Endometrium (tissue), 2 donors: ENCODE measurements at regions not wholly inside any gene's neighbourhood (a gene's known extent, or its start where the extent isn't known, plus 50 kb on each side); places are given as distances from the start of the nearest gene placed in this dataset.

ENCODE experiments used
- FAIRE-seq: peaks from 2 replicates; lab custom pipeline; 2012; peaks lifted over from hg19 to GRCh38; lab: Jason Lieb, UNC
- donor health status: control.
- donor health status: control.

- FAIRE-seq = no peak
Observed at GRCh38 chr1:30198795-30199403, 524.5 kb downstream of the MATN1 start.

- FAIRE-seq = no peak
Observed at GRCh38 chr1:30198451-30198760, 525.0 kb downstream of the MATN1 start.

GRCh38 chr1:30197639-30198450 is 525.5 kb downstream of the MATN1 start:
- peak; percentile 83 for FAIRE-seq

- no peak for FAIRE-seq
Observed at GRCh38 chr1:30196872-30197638, 526.3 kb downstream of the MATN1 start.

GRCh38 chr1:30196457-30196856 is 526.9 kb downstream of the MATN1 start:
- FAIRE-seq = no peak

GRCh38 chr1:30195424-30196134 is 527.8 kb downstream of the MATN1 start:
- no peak for FAIRE-seq

- no peak for FAIRE-seq
Observed at GRCh38 chr1:30194741-30195423, 528.5 kb downstream of the MATN1 start.

- FAIRE-seq = no peak
Observed at GRCh38 chr1:30194046-30194619, 529.3 kb downstream of the MATN1 start.

- FAIRE-seq = no peak
Observed at GRCh38 chr1:30192969-30193630, 530.3 kb downstream of the MATN1 start.

GRCh38 chr1:30191154-30191702 is 532.2 kb downstream of the MATN1 start:
- FAIRE-seq = no peak

- FAIRE-seq = no peak
Observed at GRCh38 chr1:30190511-30191153, 532.8 kb downstream of the MATN1 start.

- FAIRE-seq = no peak
Observed at GRCh38 chr1:30189818-30190500, 533.4 kb downstream of the MATN1 start.

- FAIRE-seq = no peak
Observed at GRCh38 chr1:30188999-30189398, 534.4 kb downstream of the MATN1 start.

GRCh38 chr1:30188329-30188728 is 535.1 kb downstream of the MATN1 start:
- FAIRE-seq = no peak

GRCh38 chr1:30187413-30188023 is 535.9 kb downstream of the MATN1 start:
- no peak for FAIRE-seq

- no peak for FAIRE-seq
Observed at GRCh38 chr1:30186586-30186985, 536.8 kb downstream of the MATN1 start.

GRCh38 chr1:30185809-30186208 is 537.6 kb downstream of the MATN1 start:
- no peak for FAIRE-seq

GRCh38 chr1:30185313-30185712 is 538.1 kb downstream of the MATN1 start:
- no peak for FAIRE-seq
